ENCODE measurements at regions not wholly inside any gene's neighbourhood (a gene's known extent, or its start where the extent isn't known, plus 50 kb on each side); places are given as distances from the start of the nearest gene placed in this dataset.

DNA sequence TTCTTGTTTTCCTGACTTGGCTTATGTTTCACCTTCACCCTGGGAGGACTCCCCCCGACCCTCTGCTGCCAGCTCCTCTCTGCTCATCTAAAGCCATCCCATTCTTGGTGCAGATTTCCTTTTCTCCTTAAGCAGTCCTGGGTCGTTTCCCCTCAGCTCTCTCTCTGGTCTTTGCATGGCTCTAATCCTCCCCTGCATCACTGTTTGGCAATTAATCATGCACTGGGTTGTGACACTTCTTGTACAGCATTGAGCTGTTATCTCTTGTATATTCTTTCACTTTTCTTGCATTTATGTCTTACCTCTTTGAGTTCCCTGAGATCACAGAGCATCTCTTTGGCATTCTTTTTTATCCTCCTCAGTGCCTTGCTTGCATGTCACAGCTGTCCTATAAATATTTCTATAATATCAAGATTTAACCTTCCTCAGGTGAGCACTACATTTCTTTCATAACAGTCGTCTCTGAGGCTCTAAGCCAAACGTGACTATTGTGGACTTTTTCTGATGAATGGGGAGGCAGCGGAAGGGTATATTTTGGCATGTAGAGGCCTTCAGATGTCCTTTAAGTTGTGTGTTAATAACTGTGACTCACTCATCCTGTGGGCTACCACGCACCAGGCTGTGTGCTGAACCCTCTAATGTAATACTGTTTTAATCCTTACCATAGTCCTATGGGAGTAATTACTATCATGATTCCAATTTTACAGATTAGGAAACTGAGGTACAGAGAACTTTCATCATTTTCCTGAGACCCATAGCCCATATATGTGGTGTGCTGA is 507.5 kb downstream of the SLC4A3 start:
- no peak for DNase-seq

DNA sequence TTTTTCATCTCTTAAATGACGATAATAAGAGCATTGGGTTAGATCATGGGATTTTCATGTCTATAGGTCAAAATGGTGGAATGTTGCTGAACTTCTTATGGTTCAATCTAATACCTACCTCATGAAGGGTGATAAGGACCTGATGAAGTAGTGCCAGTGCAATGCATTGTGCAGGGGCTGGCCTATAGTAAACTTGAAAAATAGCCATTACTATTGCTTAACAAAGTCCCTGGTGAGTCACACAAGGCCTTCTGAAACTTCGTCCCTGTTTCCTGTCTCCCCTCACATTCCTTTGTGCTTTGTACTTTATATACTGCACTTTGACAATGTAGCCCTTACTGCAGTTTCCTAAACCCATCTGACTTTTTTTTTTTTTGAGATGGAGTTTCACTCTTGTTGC is 515.9 kb downstream of the SLC4A3 start:
- no peak for DNase-seq

DNA sequence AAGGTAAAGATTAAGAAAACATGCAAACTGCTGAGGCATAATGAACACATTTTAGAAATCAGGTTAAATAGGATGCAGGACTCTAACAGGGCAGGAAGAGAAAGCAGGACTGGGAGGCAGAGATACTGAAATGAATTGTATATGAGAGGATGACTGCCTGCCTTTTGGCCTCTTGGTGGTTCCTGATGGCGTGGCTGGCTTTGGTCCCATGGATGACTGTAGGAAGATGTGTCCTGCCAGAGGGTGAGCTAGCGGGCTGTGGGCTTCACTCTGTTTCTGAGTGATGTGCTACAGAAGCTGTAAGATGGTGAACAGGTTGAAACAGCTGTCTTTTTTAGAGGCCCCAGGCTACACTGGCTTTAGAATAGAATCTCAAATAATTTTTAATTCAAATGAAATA is 517.0 kb downstream of the SLC4A3 start:
- no peak for DNase-seq

DNA sequence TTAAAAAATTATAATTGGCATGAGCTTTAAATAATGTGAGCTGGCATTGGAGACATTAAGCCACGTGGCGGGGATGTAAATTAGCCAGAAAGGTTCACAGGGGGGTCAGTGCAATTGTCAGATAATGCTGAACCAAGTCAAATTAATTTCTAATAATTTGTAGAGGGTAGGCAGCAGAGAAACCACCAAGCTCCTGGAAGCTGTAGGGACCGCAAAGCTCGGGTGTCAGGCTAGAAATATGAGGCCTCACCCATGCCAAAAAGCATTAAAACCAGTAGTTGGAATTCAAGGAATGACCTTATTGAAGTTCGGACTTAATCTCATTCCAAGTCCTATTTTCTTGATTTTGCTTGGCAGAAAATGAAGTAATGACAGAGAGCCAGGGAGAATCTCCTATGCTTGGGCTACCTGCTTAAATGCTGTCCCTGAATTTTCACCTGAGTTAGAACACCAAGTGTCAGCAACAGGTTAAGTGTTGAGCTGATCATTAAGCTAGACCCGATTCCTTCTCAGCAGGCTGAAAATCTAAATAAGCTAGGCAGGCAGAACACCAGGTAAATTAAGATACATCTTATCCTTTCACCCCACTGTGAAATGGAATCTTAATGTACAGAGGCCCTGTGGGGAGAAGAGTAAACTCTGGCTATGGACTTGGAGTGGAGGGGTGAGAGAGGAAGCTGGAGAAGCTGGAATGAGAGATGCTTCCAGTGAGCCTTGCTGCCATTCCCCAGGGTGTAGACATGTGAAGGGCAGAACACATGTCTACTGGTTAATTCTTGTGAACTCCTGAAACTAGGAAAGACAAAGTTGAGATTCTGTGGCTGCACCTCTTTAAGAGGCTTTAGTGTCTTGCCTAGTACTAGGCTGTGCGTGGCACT is 520.0 kb downstream of the SLC4A3 start:
- DNase-seq = no peak

DNA sequence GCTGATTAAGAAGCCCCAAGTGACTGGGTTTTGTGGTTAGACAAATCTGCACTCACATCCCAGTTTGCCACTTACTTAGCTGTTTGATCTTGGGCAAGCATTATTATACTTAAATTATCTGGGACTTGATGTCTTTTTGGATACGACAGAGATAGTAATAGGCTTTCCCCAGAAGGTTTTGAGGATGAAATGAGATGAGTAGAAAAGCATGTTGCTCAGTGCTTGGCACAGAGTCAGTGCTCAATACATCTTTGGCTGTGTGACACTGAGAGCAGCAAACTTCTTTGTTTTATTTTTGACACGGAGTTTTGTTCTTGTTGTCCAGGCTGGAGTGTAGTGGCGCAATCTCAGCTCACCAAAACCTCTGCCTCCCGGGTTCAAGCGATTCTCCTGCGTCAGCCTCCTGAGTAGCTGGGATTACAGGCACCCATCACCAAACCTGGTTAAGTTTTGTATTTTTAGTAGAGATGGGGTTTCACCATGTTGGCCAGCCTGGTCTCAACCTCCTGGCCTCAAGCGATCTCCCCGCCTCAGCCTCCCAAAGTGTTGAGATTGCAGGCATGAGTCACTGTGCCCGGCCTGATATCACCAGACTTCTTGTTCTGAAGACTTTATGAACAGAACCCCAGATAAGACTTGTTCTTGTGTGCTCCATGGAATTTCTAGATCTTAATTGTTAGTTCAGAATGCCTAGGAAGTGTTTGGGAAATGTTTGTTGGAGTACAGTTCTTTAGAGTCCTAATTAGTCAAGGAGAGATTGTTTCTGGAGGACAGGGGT is 521.2 kb downstream of the SLC4A3 start:
- no peak for DNase-seq

DNA sequence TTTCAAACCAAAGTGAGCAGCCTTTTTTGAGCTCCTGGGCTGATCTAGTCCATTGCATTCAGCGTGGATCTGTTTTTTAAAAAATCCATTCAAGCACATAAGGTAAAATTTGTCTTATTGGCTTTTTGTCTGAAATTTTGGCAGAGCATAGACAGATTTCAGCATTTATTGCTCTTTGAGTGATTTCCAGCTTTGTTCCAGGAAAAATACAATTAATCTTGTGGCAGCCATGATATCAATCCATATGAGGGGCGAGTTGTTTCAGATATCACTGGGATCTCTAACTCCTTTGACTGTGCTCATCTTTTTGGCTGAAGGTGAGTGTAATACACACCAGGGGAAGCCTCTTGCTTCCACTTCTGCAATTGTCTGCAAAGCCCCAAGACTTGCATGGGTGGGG is 523.9 kb downstream of the SLC4A3 start:
- no peak for DNase-seq

DNA sequence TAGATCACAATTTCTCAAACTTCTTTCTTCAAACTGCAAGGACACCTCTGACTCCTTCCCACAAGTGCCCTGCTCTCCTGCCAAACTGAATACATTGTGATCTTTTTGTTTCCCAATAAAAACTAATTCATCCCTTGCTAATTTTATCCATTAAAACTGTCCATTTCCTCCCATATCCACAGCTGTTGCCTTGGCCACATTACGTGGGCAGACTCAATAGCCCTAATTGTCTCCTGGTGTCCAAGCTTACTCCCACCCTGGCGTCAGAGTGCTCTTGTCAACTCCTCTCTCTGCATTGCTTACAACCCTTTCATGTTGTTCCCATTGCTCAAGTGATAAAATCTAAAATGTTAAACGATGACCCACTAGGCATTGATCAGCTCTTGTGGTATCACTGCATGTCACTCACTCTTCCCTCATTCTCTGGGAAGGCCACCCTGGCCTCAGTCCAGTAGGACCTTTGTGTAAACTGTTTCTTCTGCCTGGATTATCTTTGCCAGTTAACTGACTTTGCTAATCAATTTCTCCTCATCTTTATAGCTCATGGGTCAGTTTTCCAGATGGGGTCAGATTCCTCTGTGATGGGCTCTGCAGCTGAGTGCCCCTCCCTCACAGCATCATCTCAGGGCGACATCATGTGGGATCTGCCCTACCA is 525.0 kb downstream of the SLC4A3 start:
- DNase-seq = no peak

DNA sequence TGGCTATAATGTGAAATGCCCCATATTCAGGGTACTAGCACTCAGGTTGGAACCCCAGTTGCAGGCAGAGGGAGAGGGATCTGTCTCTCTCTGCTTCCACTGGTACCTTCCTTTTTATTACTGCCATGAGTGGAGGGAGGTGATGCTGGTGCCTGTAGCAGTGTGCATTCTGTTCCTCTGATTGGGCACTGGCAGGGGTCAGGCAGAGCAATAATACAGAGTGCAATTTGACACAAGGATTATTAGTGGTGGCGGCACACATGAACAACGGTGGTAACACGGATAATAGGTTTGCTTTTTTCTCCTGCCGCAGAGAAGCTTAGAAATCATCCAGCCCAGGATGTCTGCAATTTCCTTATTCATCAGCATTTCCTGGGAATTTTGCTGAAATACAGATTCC is 525.7 kb downstream of the SLC4A3 start:
- DNase-seq = no peak

DNA sequence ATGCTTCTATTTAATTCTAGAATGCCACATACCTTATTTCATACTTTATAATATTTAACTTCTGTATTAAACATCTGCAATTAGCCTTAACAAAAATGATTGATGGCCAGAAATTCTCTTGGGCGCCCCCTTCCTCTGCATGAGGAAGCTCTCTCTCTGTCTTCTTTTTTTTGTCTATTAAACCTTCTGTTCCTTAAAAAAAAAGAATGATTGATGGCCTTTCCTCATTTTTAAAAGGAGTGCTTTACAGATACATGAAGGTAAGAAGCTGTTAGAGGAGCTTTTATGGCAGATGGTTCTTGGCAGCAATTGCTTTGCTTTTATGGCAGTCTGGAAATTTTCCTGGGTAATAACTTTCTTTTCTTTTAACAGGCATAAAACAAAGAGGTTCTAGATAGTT is 526.9 kb downstream of the SLC4A3 start:
- DNase-seq = no peak

DNA sequence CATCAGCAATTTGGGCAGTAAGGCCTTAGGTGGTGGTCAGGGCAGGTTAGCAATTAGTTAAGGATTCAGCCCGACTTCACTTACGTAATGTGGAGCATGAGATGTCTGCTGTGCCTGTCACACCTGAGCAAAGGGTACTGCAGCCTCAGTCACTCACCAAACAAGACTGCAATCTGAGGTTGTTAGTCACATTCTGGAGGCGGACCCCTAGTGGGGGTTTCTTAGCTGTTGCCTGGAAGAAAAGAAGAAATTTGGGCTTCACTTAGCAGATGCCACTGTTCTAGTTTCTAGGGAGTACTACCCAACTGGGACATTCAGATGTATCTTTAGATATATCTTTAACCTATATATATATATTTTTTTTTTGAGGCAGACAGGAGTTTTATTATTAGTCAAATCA is 529.9 kb downstream of the SLC4A3 start:
- no peak for DNase-seq

DNA sequence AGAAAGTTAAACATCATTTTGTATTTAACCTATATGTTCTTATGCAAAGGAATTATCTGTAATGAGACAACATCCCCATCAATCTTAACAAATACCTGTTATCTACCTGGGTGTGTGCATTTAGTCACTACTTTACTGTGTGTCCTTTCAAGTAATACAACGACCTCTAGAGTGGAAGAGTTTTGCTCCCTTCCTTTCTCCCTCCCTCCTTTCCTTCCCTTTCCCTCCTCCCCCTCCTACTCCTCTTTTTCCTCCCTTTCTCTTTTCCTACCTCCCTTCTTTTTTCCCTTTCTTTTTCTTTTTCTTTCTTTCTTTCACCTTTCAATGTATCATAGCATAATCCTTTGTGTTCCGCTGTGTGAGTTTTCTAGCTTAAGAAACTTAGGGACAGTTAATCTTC is 532.3 kb downstream of the SLC4A3 start:
- no peak for DNase-seq

DNA sequence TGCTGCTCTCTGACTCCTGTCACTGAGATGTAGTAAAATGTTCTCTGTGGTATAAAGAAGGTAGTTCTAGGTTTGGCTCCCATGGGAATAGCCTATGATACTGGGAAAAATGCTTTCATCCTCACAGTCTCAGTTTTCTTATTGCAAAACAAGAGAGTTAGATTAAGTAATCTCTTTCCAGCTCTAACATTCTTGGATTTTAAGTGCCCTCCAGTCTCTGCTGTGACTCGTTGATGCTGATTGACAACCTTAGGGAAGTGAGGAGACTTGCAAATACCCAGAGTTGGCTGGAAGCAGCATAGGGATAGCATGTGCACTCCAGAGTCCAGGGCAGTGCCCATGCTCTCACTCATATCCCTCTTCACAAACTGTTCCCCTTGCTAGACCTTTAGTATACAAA is 534.9 kb downstream of the SLC4A3 start:
- no peak for DNase-seq

DNA sequence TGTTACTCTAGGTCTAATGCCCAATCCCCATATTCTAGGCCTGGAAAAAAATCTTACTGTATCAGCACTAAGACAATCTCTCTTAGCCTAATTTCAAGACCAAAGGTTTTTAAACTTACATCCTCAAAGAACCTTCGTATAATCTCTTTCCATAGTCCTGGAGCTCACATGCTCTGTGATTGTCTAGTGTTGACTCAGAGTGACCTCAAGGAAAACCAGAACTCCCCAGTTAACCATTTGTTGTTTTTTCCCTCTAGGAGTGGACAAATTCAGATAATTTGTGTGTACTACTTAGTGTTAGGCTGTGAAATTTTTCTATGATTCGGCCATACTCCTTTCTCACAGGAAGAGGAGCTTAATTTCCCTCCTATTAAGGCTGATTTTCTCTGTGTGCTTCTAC is 536.1 kb downstream of the SLC4A3 start:
- no peak for DNase-seq

DNA sequence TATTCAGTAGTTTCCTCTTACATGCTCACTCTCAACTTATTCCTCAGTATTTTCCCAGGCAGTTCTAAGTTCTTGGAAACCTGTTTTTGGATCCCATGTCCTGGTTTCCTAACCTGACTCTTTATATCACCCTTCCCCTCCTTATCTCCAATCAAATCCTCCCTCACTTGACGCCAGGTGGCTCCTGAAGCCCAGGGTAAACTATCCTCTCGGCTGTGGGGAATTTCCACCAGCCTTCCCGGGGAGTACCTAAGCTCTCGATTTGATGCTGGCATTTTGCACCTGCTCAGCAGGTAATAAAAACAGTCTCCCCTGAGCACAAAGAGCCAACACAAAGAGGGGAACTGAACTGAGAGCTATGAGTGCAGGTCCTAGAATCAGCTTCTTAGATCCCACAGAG is 538.0 kb downstream of the SLC4A3 start:
- peak; percentile 87 for DNase-seq

DNA sequence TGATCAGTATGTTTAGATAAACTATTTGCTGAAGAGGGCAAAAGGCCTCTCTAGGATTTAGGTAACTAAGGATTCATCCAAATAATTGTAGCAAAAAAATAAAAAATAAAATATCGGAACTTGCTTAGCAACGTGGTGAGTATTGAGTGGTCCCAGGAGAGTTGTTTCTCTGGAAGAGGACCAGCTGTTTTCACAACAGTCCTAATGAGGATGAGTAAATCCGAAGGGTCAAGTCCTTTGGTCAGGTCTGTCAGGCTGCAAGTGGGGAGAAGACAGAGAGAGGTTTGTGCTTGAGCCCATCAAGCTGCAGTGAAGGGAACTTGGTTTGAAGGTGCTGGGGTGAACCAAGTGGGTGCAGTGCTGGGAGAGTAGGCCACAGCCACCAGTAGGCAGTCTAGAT is 539.2 kb downstream of the SLC4A3 start:
- no peak for DNase-seq

DNA sequence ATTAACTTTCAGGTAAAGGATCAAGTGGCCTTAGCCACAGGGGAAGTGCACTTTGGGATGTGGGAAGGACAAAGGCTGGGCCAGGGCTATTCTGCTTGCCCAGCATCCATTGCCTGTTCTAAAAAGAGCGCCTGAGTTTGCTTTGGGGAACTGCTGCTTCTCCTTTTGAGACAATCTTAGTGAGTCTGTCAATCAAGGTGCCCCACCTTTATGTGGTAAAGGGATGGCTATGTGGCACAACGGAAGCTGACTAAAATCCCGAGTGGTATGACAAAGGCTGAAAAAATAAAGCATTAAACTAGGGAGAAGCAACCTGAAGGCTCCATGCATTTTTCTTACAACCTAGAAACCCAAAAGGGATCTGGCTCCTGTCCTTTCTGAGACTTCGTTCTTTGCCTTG is 540.5 kb downstream of the SLC4A3 start:
- no peak for DNase-seq

DNA sequence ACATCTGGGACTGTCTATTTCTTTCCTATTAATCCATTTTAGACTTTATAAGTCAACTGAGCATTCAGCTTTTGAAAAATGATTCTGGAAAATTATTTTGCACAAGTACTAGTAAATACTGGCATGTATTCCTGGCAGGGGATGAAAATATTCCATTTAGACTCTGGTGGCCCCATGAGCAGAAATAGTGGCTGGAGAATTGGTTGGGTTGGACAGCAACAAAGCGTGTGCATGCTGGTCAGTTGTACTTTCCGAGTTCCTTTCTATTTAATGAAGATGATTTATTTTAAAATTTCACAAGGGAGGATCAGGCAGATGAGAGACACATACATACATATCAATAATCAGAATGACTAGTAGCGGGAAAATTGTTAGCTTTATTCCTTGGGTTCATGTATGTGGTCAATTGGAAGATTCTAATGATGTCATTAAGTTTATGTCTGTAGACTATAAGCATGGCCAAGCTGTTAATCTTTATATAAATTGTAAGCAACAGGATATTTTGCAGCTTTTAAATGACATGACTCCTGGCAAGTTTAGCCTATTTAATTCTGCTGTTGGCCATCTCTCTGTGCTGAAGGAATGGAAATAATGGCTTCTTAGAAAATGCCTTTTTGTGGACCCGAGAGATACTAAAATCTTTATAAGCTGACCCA is 541.6 kb downstream of the SLC4A3 start:
- no peak for DNase-seq

DNA sequence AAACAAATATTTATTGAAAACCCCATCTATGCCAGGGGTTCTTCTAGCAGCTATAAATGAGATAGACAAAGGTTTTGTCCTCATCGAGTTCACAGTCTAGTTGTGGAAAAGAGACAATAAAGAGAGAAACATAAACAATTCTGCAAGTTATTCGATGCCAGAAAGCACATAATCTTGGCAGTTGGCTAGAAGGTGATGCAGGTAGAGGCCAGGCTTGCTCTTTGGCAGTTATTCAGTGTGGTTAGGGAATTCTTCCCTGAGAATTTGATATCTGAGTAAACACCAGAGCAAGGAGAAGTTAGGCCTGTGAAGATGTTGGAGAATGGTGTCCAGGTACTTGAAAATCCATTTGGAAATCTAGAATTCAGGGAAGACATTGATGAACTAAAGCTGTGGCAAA is 547.4 kb downstream of the SLC4A3 start:
- DNase-seq = no peak

DNA sequence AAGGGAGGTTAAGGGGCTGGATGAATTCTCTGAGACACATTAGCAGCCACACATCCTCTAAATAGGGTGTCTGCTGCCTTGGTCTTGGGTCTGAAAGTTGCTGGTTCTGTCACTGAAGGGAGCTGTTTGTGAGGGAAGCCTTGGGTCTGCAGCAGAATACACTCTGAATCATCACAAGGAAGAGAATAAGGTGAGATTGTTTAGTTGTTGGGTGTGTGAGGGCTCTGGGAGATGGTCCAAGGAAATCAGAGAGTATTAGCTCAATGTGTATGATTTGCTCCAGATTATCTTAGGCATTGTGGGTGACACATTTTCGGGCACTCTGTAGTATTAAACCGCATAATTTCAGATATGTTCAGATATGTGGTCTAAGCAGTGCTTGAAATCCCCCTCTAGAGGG is 548.5 kb downstream of the SLC4A3 start:
- no peak for DNase-seq

DNA sequence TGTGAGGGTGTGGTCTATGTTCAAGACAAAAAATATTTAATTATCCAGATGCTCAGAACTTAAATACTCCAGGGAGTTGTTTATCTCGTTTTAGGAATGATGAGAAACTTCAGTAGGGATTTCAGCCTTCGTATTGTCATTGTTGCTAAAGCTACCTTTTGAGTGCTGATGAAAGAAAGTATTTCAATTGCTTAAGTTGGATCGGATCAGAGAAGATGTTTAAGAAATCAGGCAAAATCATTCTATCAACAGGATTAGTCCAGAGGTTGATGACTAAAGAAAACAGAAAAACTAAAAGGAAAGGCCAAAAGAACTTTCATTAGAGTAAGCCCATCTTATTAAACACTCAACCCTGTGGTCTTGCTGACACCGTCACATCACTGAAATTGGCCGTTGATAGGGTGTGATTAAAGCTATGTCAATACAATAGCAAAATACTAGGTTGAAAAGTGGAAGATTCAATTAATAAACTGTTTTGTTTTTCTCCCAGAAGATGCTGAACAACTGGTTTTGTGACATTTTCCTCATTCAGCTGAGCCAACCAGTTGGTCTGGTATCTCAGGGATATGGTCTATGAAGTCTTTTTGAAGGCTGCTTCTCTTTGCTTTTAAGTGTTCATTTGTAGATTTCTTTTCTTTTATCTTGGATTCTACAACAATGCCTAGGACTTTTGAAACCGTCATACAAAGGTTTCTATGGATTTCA is 551.7 kb downstream of the SLC4A3 start:
- DNase-seq = no peak

DNA sequence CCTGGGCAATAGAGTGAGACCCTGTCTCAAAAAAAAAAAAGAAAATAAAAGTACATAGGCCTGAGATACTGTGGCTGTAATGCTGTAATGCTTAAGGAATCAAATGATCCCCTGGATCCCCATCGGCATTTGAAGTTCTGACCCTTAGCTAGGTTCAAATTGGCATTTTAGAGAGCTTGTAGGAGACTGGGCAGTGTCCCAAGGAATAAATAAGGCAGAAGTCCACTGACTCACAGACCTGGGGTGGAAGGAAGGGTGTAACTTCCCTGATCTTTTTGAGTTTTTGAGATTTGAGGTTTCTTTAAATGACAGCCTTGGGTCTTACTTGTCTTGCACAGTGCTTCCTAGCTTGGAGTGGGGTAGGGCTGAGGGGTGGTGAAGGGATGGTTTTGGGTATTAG is 553.7 kb downstream of the SLC4A3 start:
- DNase-seq = no peak

DNA sequence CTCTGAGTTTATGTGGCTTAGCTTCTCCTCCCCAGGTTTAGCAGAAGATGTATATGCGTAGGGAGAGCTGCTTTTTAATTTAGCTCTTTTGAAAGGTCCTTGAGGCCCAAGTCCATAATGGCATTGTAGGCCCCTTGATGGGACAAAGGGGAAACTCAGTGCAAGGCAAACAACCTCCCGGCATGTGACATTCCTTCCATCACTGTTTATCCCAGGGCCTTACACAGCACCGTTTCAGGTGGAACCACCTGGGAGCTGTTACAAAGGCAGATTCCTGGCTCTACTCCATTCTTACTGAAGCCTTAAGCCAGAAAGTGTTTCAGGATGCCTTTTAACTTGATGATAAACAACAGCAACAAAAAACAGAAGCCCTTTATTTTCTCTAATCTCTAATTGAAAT is 555.4 kb downstream of the SLC4A3 start:
- DNase-seq = no peak
